Common myeloid progenitor, CD34-positive (primary cell): ENCODE measurements at regions not wholly inside any gene's neighbourhood (a gene's known extent, or its start where the extent isn't known, plus 50 kb on each side); places are given as distances from the start of the nearest gene placed in this dataset.

ENCODE experiments used
- CTCF ChIA-PET: fragments of 350-600 bp; sonication (Branson Sonifier 250); formaldehyde crosslinking; loops from one replicate; lab custom pipeline; 2021; ENCODE audit warnings: antibody characterized with exemption; lab: Charles Lee
- POLR2A ChIA-PET: fragments of 350-600 bp; sonication (Branson Sonifier 250); formaldehyde crosslinking; loops from one replicate; lab custom pipeline; 2021; ENCODE audit warnings: antibody characterized with exemption; lab: Charles Lee
- DNase-seq, 3 donors: peaks; one replicate each; pipeline versions ENCODE4 v3.0.0 to v3.0.0-alpha.2; 2013
- H3K27ac ChIP-seq, 2 experiments: 1 replicate in 1 of 2; 2 replicates in 1 of 2; pipeline ENCODE4 v1.7.0; 2013; ENCODE audit warnings: inconsistent platforms in 2 of 2, low read length in 2 of 2, mild to moderate bottlenecking in 2 of 2, low read depth in 1 of 2, moderate library complexity in 1 of 2; ENCODE audit not compliant: severe bottlenecking in 2 of 2, insufficient read depth in 1 of 2, poor library complexity in 1 of 2
- H3K27me3 ChIP-seq, 5 experiments: replicated peaks in 2 of 5; 1 replicate in 3 of 5; 2 replicates in 2 of 5; pipeline versions ENCODE4 v1.6.1 to v1.7.0; 2013; ENCODE audit warnings: low read length in 4 of 5, mild to moderate bottlenecking in 2 of 5, moderate library complexity in 2 of 5, inconsistent platforms in 1 of 5; ENCODE audit not compliant: insufficient read depth in 5 of 5, control insufficient read depth in 4 of 5
- H3K36me3 ChIP-seq, 4 experiments: 1 replicate in 2 of 4; 2 replicates in 2 of 4; pipeline versions ENCODE4 v1.6.1 to v1.7.0; 2013; ENCODE audit warnings: low read length in 3 of 4, control low read depth in 1 of 4, mild to moderate bottlenecking in 1 of 4; ENCODE audit not compliant: control insufficient read depth in 4 of 4, insufficient read depth in 4 of 4
- H3K4me1 ChIP-seq, 4 experiments: 1 replicate in 3 of 4; 2 replicates in 1 of 4; pipeline versions ENCODE4 v1.6.1 to v1.7.1; 2013; ENCODE audit warnings: low read length in 3 of 4, mild to moderate bottlenecking in 3 of 4, control low read depth in 1 of 4, inconsistent platforms in 1 of 4, moderate library complexity in 1 of 4; ENCODE audit not compliant: control insufficient read depth in 4 of 4, insufficient read depth in 4 of 4; ENCODE audit errors: control extremely low read depth in 1 of 4
- H3K4me3 ChIP-seq, 7 experiments: 1 replicate in 4 of 7; 2 replicates in 3 of 7; pipeline versions ENCODE4 v1.5.1 to v1.7.0; 2013; ENCODE audit warnings: mild to moderate bottlenecking in 7 of 7, low read length in 6 of 7, moderate library complexity in 6 of 7, inconsistent platforms in 2 of 7, low read depth in 2 of 7, control low read depth in 1 of 7; ENCODE audit not compliant: insufficient read depth in 4 of 7, control insufficient read depth in 1 of 7; ENCODE audit errors: extremely low read depth in 1 of 7
- H3K9me3 ChIP-seq, 5 experiments: 1 replicate in 4 of 5; 2 replicates in 1 of 5; pipeline versions ENCODE4 v1.6.1 to v1.7.1; 2013; ENCODE audit warnings: low read length in 4 of 5, mild to moderate bottlenecking in 2 of 5, inconsistent platforms in 1 of 5, low read depth in 1 of 5, moderate library complexity in 1 of 5; ENCODE audit not compliant: control insufficient read depth in 4 of 5, insufficient read depth in 2 of 5; ENCODE audit errors: control extremely low read depth in 1 of 5
- WGBS: methylation state at CpG from one replicate; pipeline ENCODE4 v1.1.5; 2013; ENCODE audit not compliant: insufficient coverage; 5-methylcytosine and 5-hydroxymethylcytosine counted together

- ChIA-PET CTCF (no interaction called here), POLR2A (no interaction called here)
- no peak overlapping the region for H3K4me3 ChIP-seq
- WGBS = 100% methylated on average over 1 of the region's 2 CpGs
- no peaks in the 10 kb centered on the region for H3K36me3 ChIP-seq
- no peaks in the 10 kb centered on the region for H3K9me3 ChIP-seq
- no peaks in the 10 kb centered on the region for H3K27me3 ChIP-seq
- peaks cover 0 to 4% (median 0%) of the 10 kb centered on the region in 4 experiments for H3K4me1 ChIP-seq
- H3K27ac ChIP-seq = no peak overlapping the region
- no peak for DNase-seq
Measured at GRCh38 chr4:62475596-62475995, 1275.5 kb downstream of the ADGRL3 start.

GRCh38 chr4:62474802-62475201, 1274.7 kb downstream of the ADGRL3 start:
- H3K4me1 ChIP-seq = peaks cover 0 to 4% (median 0%) of the 10 kb centered on the region in 4 experiments
- H3K36me3 ChIP-seq = no peaks in the 10 kb centered on the region
- H3K27me3 ChIP-seq = no peaks in the 10 kb centered on the region
- H3K4me3 ChIP-seq = no peak overlapping the region
- POLR2A ChIA-PET = no interaction called here
- no peak for DNase-seq
- CTCF ChIA-PET = no interaction called here
- no peak overlapping the region for H3K27ac ChIP-seq
- H3K9me3 ChIP-seq = no peaks in the 10 kb centered on the region
- 83% methylated on average over 1 of the region's 3 CpGs for WGBS

- no peak for DNase-seq
- H3K27ac ChIP-seq = no peak overlapping the region
- WGBS = no CpG with 5 or more reads among the region's 1 CpG
- ChIA-PET CTCF (no interaction called here), POLR2A (no interaction called here)
- H3K36me3 ChIP-seq = no peaks in the 10 kb centered on the region
- no peaks in the 10 kb centered on the region for H3K27me3 ChIP-seq
- H3K4me1 ChIP-seq = no peaks in the 10 kb centered on the region
- no peak overlapping the region for H3K4me3 ChIP-seq
- no peaks in the 10 kb centered on the region for H3K9me3 ChIP-seq
Measured at GRCh38 chr4:62471021-62471420, 1270.9 kb downstream of the ADGRL3 start.

GRCh38 chr4:62470421-62470983, 1270.4 kb downstream of the ADGRL3 start:
- no peaks in the 10 kb centered on the region for H3K27me3 ChIP-seq
- ChIA-PET CTCF (no interaction called here), POLR2A (no interaction called here)
- DNase-seq = no peak
- no peak overlapping the region for H3K4me3 ChIP-seq
- H3K36me3 ChIP-seq = no peaks in the 10 kb centered on the region
- 96% methylated on average over 6 of the region's 13 CpGs for WGBS
- no peaks in the 10 kb centered on the region for H3K9me3 ChIP-seq
- H3K4me1 ChIP-seq = no peaks in the 10 kb centered on the region
- no peak overlapping the region for H3K27ac ChIP-seq

- Histone ChIP-seq H3K27ac (no peak overlapping the region), H3K4me1 (no peaks in the 10 kb centered on the region), H3K4me3 (no peak overlapping the region), H3K36me3 (no peaks in the 10 kb centered on the region), H3K9me3 (no peaks in the 10 kb centered on the region), H3K27me3 (no peaks in the 10 kb centered on the region)
- 100% methylated on average over 1 of the region's 6 CpGs for WGBS
- DNase-seq = no peak
- ChIA-PET CTCF (no interaction called here), POLR2A (no interaction called here)
Measured at GRCh38 chr4:62470020-62470419, 1269.9 kb downstream of the ADGRL3 start.

- Histone ChIP-seq H3K27ac (no peak overlapping the region), H3K4me1 (no peaks in the 10 kb centered on the region), H3K27me3 (no peaks in the 10 kb centered on the region), H3K9me3 (no peaks in the 10 kb centered on the region), H3K4me3 (no peak overlapping the region), H3K36me3 (no peaks in the 10 kb centered on the region)
- POLR2A ChIA-PET = no interaction called here
- CTCF ChIA-PET = no interaction called here
- DNase-seq = no peak
Measured at GRCh38 chr4:62461961-62462360, 1261.8 kb downstream of the ADGRL3 start.

GRCh38 chr4:62460329-62460728, 1260.2 kb downstream of the ADGRL3 start:
- no peak overlapping the region for H3K4me3 ChIP-seq
- H3K27me3 ChIP-seq = no peaks in the 10 kb centered on the region
- 50% methylated on average over 2 of the region's 3 CpGs for WGBS
- ChIA-PET POLR2A (no interaction called here), CTCF (no interaction called here)
- no peaks in the 10 kb centered on the region for H3K36me3 ChIP-seq
- no peak overlapping the region for H3K27ac ChIP-seq
- no peak for DNase-seq
- no peaks in the 10 kb centered on the region for H3K4me1 ChIP-seq
- no peaks in the 10 kb centered on the region for H3K9me3 ChIP-seq
